ENCODE measurements at regions not wholly inside any gene's neighbourhood (a gene's known extent, or its start where the extent isn't known, plus 50 kb on each side); places are given as distances from the start of the nearest gene placed in this dataset.
A peak's percentile ranks its signal among the peaks of the same experiment; 100 is the strongest.
"Not testable (repeated sequence)": the region's sequence is repeated elsewhere in the genome, so short reads cannot be mapped to it uniquely, and the experiment has no call there.

DNA sequence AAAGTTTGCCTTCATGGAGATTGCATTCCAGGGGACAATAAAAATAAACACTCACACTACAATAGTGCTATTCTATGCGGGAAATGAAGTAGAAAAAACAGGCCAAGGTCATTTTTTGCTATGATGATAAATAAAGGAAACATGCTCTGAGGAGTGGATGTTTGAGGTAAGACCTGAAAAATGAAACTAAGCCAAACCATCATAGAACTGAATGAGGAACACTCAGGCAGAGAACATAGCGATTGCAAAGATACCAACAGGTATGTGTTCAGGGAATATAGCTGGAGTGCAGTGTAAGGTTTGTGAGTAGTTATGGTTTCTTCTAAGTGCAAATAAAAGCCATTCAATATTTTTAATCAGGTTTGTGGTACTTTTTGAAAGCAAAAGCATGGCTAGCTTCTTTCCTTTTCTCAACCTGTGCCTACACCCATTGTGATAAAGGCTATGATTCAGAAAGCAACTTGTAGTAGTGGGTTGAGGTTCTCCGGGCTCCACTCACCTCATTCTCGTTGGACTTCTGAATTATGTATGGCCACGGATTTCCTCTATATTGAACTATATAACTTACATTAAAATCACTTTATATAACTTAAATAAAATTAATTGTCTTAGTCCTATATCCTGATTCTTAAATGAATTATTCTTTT, 278.2 kb upstream of the CHORDC1 start:
- POLR2A ChIA-PET, result no interaction called here
- Mint-ChIP-seq H3K27ac (no peak overlapping the region), H3K9me3 (peaks cover 0 to 17% (median 7%) of the 10 kb centered on the region in 9 donors), H3K4me1 (no peaks in the 10 kb centered on the region), H3K27me3 (no peaks in the 10 kb centered on the region), H3K4me3 (no peak overlapping the region), H3K36me3 (no peaks in the 10 kb centered on the region)
- ATAC-seq, result no peak
- no peak for DNase-seq

DNA sequence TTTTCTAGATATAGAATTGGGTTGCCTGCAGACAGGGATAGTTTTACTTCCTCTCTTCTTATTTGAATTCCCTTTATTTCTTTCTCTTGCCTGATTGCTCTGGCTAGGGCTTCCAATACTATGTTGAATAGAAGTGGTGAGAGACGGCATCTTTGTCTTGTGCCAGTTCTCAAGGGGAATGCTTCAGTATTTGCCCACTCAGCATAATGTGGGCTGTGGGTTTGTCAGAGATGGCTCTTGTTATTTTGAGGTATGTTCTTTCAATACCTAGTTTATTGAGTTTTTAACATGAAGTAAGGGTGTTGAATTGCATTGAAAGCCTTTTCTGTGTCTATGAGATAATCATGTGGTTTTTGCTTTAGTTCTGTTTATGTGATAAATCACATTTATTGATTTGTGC, 273.9 kb upstream of the CHORDC1 start:
- peaks cover 0 to 6% (median 0%) of the 10 kb centered on the region in 3 donors for H3K36me3 Mint-ChIP-seq
- POLR2A ChIA-PET, result no interaction called here
- DNase-seq, result no peak
- H3K4me3 Mint-ChIP-seq, result no peak overlapping the region
- no peaks in the 10 kb centered on the region for H3K27me3 Mint-ChIP-seq
- ATAC-seq, result no peak
- no peak overlapping the region for H3K27ac Mint-ChIP-seq
- H3K4me1 Mint-ChIP-seq, result no peaks in the 10 kb centered on the region
- H3K9me3 Mint-ChIP-seq, result peaks cover 0 to 21% (median 10%) of the 10 kb centered on the region in 9 donors

DNA sequence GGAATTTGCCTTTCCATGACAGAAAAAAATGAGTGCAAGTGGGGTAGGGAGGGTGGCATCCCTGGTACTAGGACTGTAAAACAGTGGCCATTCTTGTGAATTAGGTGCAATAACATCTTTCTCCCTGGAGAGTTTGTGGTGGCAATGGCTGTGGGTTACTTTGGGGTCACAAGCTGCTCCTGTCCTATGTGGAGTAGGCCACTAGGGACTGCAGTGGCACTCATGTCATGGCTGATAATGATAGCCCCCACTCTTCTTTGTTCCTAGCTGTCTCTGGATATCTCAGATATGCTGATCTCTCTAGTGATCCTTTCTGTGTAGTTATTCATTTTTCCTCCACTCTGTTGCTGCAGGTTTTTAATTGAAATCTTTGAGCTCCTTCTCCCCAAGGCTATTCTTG, 270.5 kb upstream of the CHORDC1 start:
- Mint-ChIP-seq H3K27me3 (no peaks in the 10 kb centered on the region), H3K9me3 (peaks cover 0 to 18% (median 9%) of the 10 kb centered on the region in 9 donors), H3K36me3 (peaks cover 0 to 6% (median 0%) of the 10 kb centered on the region in 3 donors), H3K4me1 (no peaks in the 10 kb centered on the region), H3K27ac (no peak overlapping the region), H3K4me3 (no peak overlapping the region)
- ATAC-seq, result no peak
- no peak for DNase-seq
- POLR2A ChIA-PET, result no interaction called here

DNA sequence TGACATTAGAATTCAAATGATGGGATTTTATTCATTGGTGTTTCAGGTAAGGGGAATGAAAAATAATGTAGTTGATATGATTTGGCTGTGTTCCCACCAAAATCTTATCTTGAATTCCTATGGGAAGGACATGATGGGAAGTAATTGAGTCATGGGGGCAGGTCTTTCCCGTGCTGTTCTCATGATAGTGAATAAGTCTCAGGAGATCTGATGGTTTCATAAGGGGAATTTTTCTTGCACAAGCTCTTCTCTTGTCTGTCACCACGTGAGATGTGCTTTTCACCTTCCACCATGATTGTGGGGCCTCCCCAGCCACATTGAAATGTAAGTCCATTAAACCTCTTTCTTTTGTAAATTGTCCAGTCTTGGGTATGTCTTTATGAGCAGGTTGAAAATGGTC, 268.6 kb upstream of the CHORDC1 start:
- Mint-ChIP-seq H3K4me3 (no peak overlapping the region), H3K9me3 (peaks cover 0 to 10% (median 5%) of the 10 kb centered on the region in 9 donors), H3K4me1 (no peaks in the 10 kb centered on the region), H3K27ac (no peak overlapping the region), H3K27me3 (no peaks in the 10 kb centered on the region), H3K36me3 (peaks cover 0 to 6% (median 0%) of the 10 kb centered on the region in 3 donors)
- DNase-seq, result no peak
- POLR2A ChIA-PET, result no interaction called here
- no peak for ATAC-seq

DNA sequence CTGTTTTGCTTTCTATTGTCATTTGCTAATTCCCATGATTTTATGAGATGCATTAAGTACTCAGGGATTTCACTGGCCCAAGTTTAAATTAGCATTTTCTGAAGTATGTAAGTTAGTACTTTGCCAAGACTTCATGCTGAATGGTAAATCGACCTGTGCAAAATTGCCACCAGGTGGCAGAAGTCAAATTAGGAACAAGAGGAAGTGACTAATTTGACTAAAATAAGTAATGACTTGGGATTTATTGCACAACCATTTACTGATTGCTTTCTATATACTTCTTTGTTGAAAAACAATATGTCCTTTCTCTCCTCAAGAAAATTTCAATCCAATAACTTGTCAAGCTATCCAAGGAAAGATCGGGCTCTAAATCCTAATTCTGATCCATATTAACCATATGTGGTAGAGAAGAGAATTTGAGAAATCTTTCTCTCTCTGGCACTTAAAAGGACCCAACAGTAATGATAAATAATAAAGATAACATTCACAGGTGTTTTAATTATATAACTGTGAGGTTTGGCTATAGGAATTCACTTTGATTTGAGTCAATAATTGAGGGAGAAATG, 253.7 kb upstream of the CHORDC1 start:
- H3K9me3 Mint-ChIP-seq, result peaks cover 0 to 4% (median 0%) of the 10 kb centered on the region in 9 donors
- H3K4me3 Mint-ChIP-seq, result no peak overlapping the region
- ATAC-seq (no peak), DNase-seq (peak in 2 of 10 donors; percentile 5 to 6)
- H3K27me3 Mint-ChIP-seq, result no peaks in the 10 kb centered on the region
- no peak overlapping the region for H3K27ac Mint-ChIP-seq
- no peaks in the 10 kb centered on the region for H3K36me3 Mint-ChIP-seq
- POLR2A ChIA-PET, result no interaction called here
- H3K4me1 Mint-ChIP-seq, result no peaks in the 10 kb centered on the region

DNA sequence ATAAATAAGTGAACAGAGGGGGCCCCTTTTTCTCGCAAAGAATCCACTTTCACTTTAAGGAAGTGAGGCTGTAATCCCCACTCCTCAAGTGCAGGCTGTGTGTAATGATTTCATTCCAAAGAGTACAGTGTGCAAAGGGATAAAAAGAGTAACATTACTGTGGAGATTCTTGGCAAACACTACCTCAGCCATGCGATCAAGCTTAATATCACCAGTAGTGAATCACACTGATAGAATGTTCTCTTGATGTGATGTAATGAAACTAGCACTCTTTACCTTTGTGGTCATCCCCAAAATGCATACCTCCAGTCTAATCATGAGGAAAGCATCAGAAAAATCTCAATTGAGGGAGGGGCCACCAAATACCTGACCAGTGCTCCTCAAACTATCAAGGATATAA, 246.1 kb upstream of the CHORDC1 start:
- H3K27ac Mint-ChIP-seq, result no peak overlapping the region

DNA sequence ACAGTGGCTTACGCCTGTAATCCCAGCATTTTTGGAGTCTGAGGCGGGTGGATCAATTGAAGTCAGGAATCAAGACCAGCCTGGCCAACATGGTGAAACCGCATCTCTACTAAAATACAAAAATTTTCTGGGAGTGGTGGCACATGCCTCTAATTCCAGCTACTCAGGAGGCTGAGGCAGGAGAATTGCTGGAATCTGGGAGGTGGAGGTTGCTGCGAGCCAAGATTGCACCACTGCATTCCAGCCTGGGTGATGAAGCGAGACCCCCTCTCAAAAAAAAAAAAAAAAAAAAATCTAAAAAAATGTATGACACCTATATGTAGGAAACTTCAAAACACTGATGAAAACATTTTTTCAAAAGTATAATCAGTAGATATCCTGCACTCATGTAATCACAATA, 242.7 kb upstream of the CHORDC1 start:
- POLR2A ChIA-PET, result no interaction called here
- H3K9me3 Mint-ChIP-seq, result no peaks in the 10 kb centered on the region
- H3K27ac Mint-ChIP-seq, result no peak overlapping the region
- H3K4me3 Mint-ChIP-seq, result no peak overlapping the region
- H3K4me1 Mint-ChIP-seq, result no peaks in the 10 kb centered on the region
- peaks cover 0 to 10% (median 2%) of the 10 kb centered on the region in 5 donors for H3K27me3 Mint-ChIP-seq
- ATAC-seq (no peak), DNase-seq (no peak)
- H3K36me3 Mint-ChIP-seq, result no peaks in the 10 kb centered on the region

More for the DNA sequence above, 246.1 kb upstream of the CHORDC1 start:
- POLR2A ChIA-PET, result no interaction called here
- DNase-seq (no peak), ATAC-seq (no peak)
- Mint-ChIP-seq H3K27me3 (peaks cover 0 to 2% (median 0%) of the 10 kb centered on the region in 5 donors), H3K9me3 (no peaks in the 10 kb centered on the region), H3K4me3 (no peak overlapping the region), H3K4me1 (no peaks in the 10 kb centered on the region), H3K36me3 (no peaks in the 10 kb centered on the region)

DNA sequence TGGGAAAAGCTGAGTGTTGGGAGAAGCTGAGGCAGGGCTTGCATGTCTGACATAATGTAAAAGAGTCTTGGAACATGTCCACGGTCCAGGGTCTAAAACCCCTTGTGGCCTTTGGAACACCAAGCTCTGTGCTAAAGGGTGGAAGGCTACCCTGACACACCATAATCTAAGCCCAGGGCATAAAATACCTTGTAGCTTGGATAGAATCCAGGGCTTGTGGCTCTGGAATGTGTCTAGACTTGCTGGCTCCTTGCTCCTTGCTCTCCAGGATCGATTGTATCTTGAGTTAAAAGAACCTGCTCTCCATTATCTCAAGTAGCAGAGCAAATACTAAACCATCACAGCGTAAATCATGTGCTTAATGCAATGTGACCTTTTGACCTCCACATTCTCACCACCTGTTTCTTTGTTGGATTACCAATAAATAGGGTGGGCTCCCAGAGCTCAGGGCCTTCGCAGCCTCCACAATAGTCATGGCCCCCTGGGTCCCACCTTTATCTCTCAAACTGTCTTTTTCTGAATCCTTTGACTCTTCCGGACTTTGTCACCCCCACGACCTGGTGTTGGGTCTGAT, 232.6 kb upstream of the CHORDC1 start:
- H3K4me3 Mint-ChIP-seq, H3K9me3 Mint-ChIP-seq, H3K27ac Mint-ChIP-seq, H3K4me1 Mint-ChIP-seq, ATAC-seq, POLR2A ChIA-PET, H3K27me3 Mint-ChIP-seq, DNase-seq, H3K36me3 Mint-ChIP-seq: not testable (repeated sequence)

DNA sequence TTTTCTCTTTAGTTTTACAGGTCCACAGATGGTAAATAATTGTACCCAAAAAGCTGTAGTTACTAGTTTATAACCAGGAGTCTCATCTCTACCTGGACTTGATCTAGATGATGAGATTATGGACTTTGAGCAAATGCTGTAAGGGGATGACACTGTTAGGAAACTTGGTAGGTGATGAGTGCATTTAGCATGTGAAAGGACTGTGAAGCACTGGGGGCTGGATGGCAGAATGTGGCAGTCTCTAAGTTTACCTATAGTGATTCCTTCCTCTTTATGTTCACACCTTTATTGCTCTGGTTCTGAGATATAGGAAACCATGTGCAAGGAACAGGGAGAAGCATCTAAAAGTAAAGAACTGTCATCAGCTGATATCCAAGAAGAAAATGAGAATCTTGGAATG, 230.7 kb upstream of the CHORDC1 start:
- DNase-seq (no peak), ATAC-seq (no peak)
- no peaks in the 10 kb centered on the region for H3K36me3 Mint-ChIP-seq
- no peak overlapping the region for H3K27ac Mint-ChIP-seq
- H3K9me3 Mint-ChIP-seq, result no peaks in the 10 kb centered on the region
- POLR2A ChIA-PET, result no interaction called here
- H3K4me3 Mint-ChIP-seq, result no peak overlapping the region
- H3K27me3 Mint-ChIP-seq, result peaks cover 0 to 9% (median 0%) of the 10 kb centered on the region in 5 donors
- no peaks in the 10 kb centered on the region for H3K4me1 Mint-ChIP-seq

DNA sequence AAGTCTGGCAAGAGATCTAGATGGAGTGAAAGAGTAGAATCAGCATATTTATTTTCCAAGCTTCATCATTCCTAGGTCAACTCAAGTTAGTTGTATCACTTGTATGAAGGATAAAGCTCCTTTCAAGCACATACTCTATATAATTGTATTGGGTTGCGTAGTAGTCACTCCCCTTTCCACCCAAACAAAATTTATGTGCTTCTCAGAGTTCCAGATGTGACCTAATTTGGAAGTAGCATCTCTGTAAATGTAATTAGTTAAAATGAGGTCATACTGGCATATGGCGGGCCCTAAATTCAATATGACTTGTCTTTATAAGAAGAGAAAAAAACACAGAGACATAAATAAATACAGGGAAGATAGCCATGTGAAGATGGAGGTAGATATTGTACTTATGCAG, 226.8 kb upstream of the CHORDC1 start:
- POLR2A ChIA-PET, result no interaction called here
- Mint-ChIP-seq H3K4me3 (no peak overlapping the region), H3K36me3 (no peaks in the 10 kb centered on the region), H3K4me1 (peaks cover 2 to 19% (median 6%) of the 10 kb centered on the region in 4 donors), H3K27me3 (peaks cover 0 to 3% (median 0%) of the 10 kb centered on the region in 5 donors), H3K27ac (no peak overlapping the region), H3K9me3 (no peaks in the 10 kb centered on the region)
- DNase-seq (no peak), ATAC-seq (no peak)

DNA sequence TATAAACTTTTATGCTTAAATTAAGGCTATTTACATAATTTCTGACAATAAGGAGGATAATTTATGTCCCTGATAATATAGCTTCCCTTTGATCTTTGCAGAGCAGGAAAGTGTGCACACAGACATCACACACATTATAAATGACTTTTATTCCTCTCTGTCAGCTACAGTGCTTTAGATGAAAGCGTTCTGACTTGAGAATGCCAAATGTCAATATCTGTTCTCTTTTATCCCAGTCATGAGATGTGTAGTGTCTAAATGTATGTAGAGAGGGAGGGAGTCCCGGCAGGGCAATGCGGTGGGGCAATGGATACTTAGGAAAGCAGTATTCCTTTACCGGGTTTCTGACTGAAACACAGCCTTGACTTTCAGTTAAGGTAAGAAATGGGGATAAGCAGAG, 225.4 kb upstream of the CHORDC1 start:
- ATAC-seq (no peak), DNase-seq (no peak)
- H3K27me3 Mint-ChIP-seq, result no peaks in the 10 kb centered on the region
- no peak overlapping the region for H3K27ac Mint-ChIP-seq
- no peaks in the 10 kb centered on the region for H3K36me3 Mint-ChIP-seq
- no peaks in the 10 kb centered on the region for H3K9me3 Mint-ChIP-seq
- peaks cover 2 to 19% (median 6%) of the 10 kb centered on the region in 4 donors for H3K4me1 Mint-ChIP-seq
- POLR2A ChIA-PET, result no interaction called here
- no peak overlapping the region for H3K4me3 Mint-ChIP-seq

DNA sequence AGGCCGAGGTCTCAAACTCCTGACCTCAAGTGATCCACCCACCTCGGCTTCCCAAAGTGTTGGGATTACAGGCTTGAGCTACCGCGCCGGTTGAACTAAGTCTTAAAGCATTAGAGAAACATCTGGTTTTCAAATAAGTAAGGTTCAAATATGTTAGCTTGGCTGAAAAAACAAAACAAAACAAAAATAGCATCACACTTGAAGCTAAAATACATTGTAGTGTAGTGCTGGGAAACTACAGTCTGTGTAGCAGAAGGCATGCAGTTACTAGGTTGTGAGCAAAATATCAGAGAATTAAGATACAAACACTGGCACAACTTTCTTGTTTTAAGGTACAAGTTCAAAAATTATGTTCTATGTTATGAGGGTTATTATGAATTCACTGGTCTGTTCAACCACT, 224.8 kb upstream of the CHORDC1 start:
- no peak for DNase-seq
- ATAC-seq, result no peak
- Mint-ChIP-seq H3K27ac (no peak overlapping the region), H3K27me3 (no peaks in the 10 kb centered on the region), H3K9me3 (no peaks in the 10 kb centered on the region), H3K4me3 (no peak overlapping the region), H3K4me1 (peaks cover 2 to 19% (median 6%) of the 10 kb centered on the region in 4 donors), H3K36me3 (no peaks in the 10 kb centered on the region)
- POLR2A ChIA-PET, result no interaction called here

DNA sequence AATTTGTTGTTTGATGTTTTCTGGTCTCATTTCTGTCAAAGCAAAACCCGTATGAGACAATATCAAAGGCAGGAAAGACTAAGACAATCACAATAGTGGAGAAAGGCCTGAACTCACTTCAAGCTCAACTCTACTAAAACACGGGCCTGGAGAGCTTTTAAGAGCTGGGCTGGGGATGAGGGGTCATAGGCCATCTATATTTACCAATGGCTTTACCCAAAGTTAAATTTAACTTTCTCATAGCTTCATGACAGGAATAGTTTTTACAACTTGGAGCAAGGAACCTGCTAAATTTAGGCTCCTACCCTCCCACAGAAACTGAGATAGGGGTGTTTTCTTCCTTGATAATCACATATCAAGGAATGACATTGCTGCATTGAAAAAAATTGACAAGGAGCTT, 223.4 kb upstream of the CHORDC1 start:
- no peaks in the 10 kb centered on the region for H3K27me3 Mint-ChIP-seq
- H3K4me3 Mint-ChIP-seq, result no peak overlapping the region
- ATAC-seq (no peak), DNase-seq (no peak)
- H3K27ac Mint-ChIP-seq, result no peak overlapping the region
- no peaks in the 10 kb centered on the region for H3K36me3 Mint-ChIP-seq
- POLR2A ChIA-PET, result no interaction called here
- H3K4me1 Mint-ChIP-seq, result peaks cover 2 to 19% (median 6%) of the 10 kb centered on the region in 4 donors
- H3K9me3 Mint-ChIP-seq, result no peaks in the 10 kb centered on the region

DNA sequence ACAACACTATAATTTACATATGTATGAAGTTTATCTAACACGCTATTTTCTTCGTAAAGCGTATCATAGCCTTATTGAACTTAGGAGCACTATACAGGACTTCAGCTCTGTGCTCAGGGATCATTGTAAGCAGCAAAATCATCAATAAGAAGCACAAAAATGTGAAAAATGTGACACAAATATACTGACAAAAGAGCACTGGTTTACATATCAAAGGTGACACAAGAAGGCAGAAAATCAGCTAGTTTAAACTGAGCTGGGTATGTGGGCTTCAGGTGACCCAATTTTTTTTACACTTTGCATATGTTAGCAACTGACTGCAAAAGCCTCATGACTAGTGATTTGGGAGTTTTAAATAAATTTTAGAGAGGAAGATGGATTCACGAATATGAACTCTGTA, 215.2 kb upstream of the CHORDC1 start:
- ATAC-seq (no peak), DNase-seq (no peak)
- POLR2A ChIA-PET, result no interaction called here
- Mint-ChIP-seq H3K36me3 (no peaks in the 10 kb centered on the region), H3K27me3 (peaks cover 0 to 2% (median 0%) of the 10 kb centered on the region in 5 donors), H3K4me3 (no peak overlapping the region), H3K27ac (no peak overlapping the region), H3K4me1 (no peaks in the 10 kb centered on the region), H3K9me3 (no peaks in the 10 kb centered on the region)

Measured in naive thymus-derived CD8-positive, alpha-beta T cell (primary cell).